IPS-NIHi11 (cell line): ENCODE measurements at regions not wholly inside any gene's neighbourhood (a gene's known extent, or its start where the extent isn't known, plus 50 kb on each side); places are given as distances from the start of the nearest gene placed in this dataset.

Source experiments
- DNase-seq: peaks from one replicate; pipeline ENCODE4 v3.0.0; 2012; ENCODE audit warnings: mixed read lengths, low spot score

- no peak for DNase-seq
Measured at GRCh38 chr20:6616421-6616820, 151.1 kb upstream of the BMP2 start.

GRCh38 chr20:6614836-6615235, 152.7 kb upstream of the BMP2 start:
- no peak for DNase-seq

- no peak for DNase-seq
Measured at GRCh38 chr20:6613280-6613861, 154.1 kb upstream of the BMP2 start.

GRCh38 chr20:6612606-6612923, 154.9 kb upstream of the BMP2 start:
- no peak for DNase-seq

- no peak for DNase-seq
Measured at GRCh38 chr20:6611911-6612605, 155.4 kb upstream of the BMP2 start.

- DNase-seq: no peak
Measured at GRCh38 chr20:6606651-6607050, 160.8 kb upstream of the BMP2 start.

GRCh38 chr20:6605055-6605935, 162.2 kb upstream of the BMP2 start:
- no peak for DNase-seq

- no peak for DNase-seq
Measured at GRCh38 chr20:6604179-6604578, 163.3 kb upstream of the BMP2 start.

- DNase-seq: no peak
Measured at GRCh38 chr20:6599876-6600735, 167.4 kb upstream of the BMP2 start.

- peak; percentile 8 for DNase-seq
Measured at GRCh38 chr20:6595704-6596103, 171.8 kb upstream of the BMP2 start.

GRCh38 chr20:6590891-6591637, 176.4 kb upstream of the BMP2 start:
- DNase-seq: no peak

- no peak for DNase-seq
Measured at GRCh38 chr20:6588296-6588695, 179.2 kb upstream of the BMP2 start.

- peak; percentile 62 for DNase-seq
Measured at GRCh38 chr20:6583134-6583738, 184.2 kb upstream of the BMP2 start.

GRCh38 chr20:6582449-6582848, 185.0 kb upstream of the BMP2 start:
- no peak for DNase-seq

- DNase-seq: no peak
Measured at GRCh38 chr20:6580486-6580885, 187.0 kb upstream of the BMP2 start.

- DNase-seq: no peak
Measured at GRCh38 chr20:6579824-6580223, 187.7 kb upstream of the BMP2 start.

GRCh38 chr20:6579417-6579816, 188.1 kb upstream of the BMP2 start:
- no peak for DNase-seq

GRCh38 chr20:6577451-6577850, 190.0 kb upstream of the BMP2 start:
- DNase-seq: no peak

- no peak for DNase-seq
Measured at GRCh38 chr20:6576726-6577125, 190.8 kb upstream of the BMP2 start.

- no peak for DNase-seq
Measured at GRCh38 chr20:6575912-6576401, 191.5 kb upstream of the BMP2 start.

- no peak for DNase-seq
Measured at GRCh38 chr20:6566821-6567220, 200.7 kb upstream of the BMP2 start.
